ENCODE measurements at regions not wholly inside any gene's neighbourhood (a gene's known extent, or its start where the extent isn't known, plus 50 kb on each side); places are given as distances from the start of the nearest gene placed in this dataset.

DNA sequence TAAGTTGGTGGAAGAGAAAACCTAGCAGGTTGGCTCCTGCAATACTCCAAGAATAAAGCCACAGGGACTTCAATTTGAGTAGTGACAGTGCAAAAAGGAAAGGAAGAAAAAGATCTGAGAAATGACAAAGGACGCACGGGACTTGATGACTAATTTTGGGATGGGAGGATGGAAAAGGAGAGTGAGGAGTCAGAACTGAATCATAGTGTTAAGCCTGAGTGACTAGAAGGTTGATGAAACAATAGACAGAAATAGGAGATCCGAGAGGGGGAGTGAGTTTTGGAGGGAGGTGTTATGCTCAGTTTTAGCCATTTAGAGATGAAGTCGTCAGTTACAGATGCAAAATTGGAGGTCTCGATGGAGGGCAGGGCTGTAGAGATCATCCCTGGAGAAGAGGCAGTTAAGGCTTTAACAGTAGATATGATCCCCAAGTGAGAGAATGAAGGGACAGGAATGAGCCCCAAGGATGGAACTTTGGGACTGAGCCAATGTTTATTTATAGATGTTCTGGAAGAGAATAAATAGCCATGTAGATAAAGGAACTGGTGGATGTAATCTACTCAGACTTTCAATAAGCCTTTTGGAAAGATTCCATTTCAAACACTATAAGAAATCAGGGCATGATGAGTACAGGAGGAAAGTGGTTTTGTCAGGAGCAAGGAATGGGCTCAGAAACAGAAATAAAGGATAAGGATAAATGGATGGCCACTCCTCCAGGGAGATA is 108.9 kb upstream of the NCAM1 start:
- TF ChIP-seq CTCF (conservative IDR thresholded peaks at IDR 0.05; ENCODE audit: low read depth, low read length) (no peak), POLR2A (IDR thresholded peaks at IDR 0.05; ENCODE audit: low read depth, low read length) (no peak), RFX5 (IDR thresholded peaks at IDR 0.05; ENCODE audit: low read depth, low read length) (no peak), RAD21 (IDR thresholded peaks at IDR 0.05; ENCODE audit: low read length) (no peak), SMC3 (IDR thresholded peaks at IDR 0.05; ENCODE audit: low read depth, low read length) (no peak), CHD1 (IDR thresholded peaks at IDR 0.05; ENCODE audit: low read depth, low read length) (no peak), CEBPB (IDR thresholded peaks at IDR 0.05; ENCODE audit: low read depth, low read length) (no peak)
